Ecto neural progenitor cell (in vitro differentiated cells): ENCODE measurements at regions not wholly inside any gene's neighbourhood (a gene's known extent, or its start where the extent isn't known, plus 50 kb on each side); places are given as distances from the start of the nearest gene placed in this dataset.

Source experiments
- DNase-seq: peaks from one replicate; pipeline ENCODE4 v3.0.0-alpha.2; 2018; ENCODE audit warnings: low spot score

DNA sequence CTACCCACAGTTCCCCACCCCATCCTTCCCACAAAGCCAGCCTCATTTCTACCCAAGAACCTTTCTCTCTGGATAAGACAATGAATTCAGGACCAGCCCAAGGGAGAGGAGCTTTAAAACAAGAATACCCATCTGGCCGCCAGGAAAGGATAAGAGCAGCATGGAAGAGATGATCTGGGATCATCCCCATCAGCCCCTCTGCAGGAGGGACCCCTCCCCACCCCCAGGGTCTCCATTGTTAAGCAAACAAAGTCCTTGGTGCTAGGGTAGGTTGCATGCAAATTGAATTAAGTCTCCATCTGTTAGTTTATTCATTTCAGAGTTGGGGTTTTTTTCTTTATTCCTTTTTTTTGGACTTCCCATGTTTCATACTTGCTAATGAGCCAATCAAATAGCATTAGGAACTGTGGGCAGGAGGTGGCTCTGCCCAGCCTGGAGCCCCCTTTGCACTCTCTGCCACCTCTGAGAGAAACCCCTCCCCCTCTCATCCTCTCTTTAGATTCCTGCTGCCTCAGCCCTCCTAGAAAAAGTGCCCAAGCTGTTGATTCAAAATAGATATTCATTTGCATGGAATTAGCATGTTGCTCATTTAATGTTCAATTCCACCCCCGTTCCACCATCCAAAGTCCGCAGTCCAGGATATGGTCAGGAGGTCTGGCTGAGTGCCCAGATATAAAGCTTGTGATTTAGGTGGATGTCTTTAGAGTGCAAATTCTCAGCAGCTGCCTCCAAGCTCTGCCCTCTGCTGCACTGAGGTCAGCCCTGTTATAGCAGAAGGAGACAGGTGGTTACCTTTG, 138.5 kb upstream of the NCAM1 start:
- DNase-seq: peak; percentile 64

DNA sequence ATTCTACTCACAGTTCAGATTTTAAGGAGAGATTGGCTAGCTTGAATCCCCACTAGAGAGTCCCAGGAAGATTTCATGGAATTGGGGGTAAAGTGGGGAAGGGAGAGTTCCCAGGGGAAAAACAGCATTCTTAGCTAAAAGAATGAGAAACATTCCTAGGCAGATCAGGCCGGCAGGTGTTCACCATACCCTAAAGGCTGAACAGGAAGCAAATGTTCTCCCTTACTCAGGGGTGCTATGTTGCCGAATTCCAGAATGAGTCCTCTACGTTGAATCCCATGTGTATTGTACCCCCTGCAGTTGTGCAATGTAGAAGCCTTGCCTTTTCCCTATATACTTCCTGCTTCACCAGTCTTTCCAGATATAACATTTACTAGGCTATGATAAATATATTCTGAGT, 135.2 kb upstream of the NCAM1 start:
- no peak for DNase-seq

- DNase-seq: no peak
Measured at GRCh38 chr11:112826788-112827187, 134.4 kb upstream of the NCAM1 start.

DNA sequence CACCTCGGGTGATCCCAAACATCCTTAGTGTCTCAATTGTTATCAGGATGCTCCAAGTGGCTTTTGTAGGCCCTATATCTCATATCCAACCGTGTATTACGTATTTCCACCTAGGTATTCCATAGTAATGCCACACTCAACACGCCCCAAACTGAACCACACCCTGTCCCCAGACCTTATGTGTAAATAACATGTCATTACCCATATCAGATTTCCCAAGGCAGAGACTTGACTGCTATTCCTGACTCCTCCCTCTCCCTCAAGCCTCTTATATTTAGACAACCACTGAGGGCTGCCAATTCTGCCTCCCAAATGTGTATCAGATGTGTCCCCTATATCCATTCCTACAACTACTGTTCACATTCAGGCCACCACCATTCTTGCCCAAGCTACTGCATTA, 132.8 kb upstream of the NCAM1 start:
- no peak for DNase-seq

DNA sequence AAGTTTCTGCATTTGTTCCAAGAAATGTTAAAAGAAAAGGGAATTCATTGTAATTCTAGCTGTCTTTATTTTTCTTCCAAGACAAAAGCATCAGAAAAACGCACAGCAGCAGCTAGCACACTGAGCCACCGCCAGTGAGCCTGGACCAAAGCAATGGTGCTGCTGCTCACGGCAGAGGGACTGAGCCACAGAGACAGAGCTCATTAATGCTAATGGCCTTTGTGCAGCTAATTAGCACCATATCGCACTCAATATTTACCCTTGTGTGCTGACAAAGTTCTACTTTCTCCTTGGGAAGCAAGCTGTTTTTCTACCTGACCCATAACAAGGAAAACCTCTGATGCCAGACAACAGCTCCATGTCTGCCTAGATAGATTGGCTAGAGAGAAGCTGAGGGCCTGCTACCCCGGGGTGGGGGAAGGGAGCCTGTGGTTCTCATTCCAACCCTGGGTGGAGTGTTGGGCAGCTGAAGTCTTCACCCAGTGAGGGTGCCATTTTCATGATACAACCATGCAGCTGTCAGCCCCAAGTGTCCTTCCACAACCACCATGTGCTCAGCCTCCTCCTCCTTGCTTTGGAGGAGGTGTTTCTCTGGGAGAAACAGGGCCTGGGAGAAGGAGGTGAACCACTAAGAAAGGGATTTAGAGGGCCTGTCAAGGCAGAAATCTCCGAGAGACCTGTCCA, 131.1 kb upstream of the NCAM1 start:
- DNase-seq: no peak

- no peak for DNase-seq
Measured at GRCh38 chr11:112831041-112831440, 130.2 kb upstream of the NCAM1 start.

- DNase-seq: no peak
Measured at GRCh38 chr11:112831969-112832766, 129.1 kb upstream of the NCAM1 start.

DNA sequence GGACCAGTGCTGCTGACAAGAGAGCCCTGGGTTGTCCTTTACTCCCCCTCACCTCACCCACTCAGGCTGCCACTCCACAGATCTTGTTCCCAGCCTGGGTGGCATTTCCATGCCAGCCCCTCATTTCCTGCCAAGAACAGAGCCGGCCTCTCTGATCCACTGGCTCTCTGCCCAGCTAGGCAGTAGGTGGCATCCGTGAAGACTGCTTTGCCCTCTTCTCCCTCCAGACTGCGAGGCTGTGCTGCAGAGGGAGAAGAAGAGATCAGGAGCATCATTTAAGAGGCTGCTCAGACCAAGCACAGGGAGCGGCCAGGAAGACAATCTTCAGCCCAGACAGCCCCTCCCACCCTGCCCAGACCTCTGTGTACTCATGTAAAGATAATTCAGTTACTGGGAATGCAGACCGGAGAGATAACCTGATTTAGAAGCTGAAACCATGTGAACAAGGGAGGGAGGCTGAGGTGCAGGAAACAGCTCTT, 126.9 kb upstream of the NCAM1 start:
- no peak for DNase-seq

- no peak for DNase-seq
Measured at GRCh38 chr11:112835591-112836255, 125.5 kb upstream of the NCAM1 start.

DNA sequence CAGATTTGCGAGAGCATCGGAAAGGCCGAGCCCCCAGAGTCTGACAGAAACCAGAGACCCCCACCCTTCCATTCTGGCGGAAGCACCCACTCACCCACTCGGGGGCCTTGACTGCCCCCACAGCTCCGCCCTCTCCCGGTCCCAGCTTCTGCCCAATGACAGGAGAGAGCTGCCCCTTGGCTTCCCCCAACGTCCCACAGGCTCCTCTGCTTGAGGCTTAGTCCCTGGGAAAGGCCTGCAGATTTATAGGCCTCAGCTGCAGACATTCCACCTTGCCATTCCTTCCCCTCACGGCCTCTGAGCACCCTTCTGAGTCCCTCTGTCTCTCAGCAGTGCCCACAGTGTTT, 125.0 kb upstream of the NCAM1 start:
- no peak for DNase-seq

DNA sequence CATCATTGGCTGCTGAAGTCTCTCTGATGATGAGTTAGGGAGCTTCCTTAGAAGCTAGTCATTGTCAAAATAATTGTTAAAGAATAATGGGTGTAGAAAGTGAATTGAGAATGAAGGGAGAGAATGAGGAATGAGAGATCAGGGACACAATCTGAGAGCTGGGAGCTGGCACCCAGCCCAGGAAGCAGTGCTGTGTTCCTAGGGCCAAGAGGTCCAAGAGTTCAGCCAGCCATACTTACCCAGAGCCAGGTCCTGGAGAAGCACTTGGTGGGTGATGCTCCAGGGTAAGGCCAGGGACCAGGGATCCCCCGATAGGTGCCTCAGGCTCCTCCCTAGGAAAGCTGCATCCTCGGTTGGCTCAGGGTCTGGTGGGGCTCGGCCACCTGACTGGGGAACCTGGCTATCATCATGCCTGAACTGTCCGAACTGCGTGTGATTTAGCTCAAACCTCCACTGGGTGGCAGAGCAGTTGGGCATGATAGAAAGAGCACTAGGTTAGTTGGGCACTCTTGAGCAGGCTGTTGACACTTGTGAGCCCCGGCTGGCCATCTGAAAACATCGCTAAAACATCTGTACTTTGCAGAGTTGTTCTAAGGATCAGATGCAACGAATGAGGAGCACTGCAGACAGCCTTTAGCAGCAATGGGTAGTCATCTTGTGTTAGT, 123.9 kb upstream of the NCAM1 start:
- DNase-seq: no peak

DNA sequence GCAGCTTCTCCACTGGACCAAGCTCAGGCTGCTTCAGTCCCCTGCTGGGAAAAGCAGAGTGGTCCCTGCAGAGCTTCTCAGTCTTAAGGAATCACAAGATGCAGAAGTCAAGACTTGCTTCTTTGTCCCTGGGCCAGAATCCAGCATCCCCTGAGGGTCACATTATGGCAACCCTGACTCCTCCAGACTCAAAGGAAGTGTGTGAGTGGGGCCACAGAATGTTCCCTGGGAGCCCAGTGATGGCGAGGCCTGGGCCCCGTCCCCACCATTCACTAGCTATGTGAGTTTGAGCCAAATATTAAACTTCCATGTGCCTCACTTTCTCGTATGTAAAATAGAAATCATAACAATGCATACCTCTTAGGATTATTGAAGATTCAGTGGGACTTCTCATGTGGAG, 122.2 kb upstream of the NCAM1 start:
- no peak for DNase-seq

DNA sequence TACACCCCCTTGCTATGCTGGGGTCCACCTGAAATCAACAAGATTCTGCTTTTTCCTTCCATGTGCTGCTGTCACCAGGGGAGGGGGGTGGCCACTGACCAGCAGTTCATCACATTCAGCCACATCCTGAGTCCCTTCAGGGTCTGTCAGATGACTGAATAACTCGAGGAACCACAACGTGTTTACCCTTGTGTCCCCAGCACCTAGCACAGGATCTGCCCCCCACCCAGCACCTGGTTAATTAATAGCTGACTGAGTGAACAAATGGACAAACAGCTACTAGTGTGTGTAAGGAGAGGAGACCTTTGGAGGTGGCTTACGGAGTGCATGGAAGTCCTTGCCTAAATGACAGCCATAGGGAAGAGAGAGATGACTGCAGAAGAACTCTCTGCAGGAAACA, 119.5 kb upstream of the NCAM1 start:
- no peak for DNase-seq

- peak; percentile 15 for DNase-seq
Measured at GRCh38 chr11:112842151-112842550, 119.1 kb upstream of the NCAM1 start.

DNA sequence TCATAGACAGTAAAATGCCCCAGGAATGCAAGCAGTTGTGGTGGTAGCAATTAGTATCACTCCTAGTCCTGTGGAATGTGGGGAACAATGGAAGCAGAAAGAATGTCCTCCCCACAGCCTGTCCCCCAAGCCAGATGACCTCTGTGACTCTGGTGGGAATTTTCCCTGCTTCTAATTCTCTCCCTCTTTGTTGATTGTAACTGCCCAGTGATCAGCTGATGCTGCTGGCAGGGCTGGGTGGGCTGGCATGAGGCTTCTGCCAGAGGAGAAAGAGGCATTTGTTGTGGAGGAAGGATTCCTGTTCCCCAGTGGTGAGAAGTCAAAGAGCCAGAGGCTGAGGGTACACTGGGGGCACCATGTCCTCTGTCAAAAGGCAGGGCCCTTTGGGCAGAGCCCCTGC, 116.7 kb upstream of the NCAM1 start:
- DNase-seq: no peak

DNA sequence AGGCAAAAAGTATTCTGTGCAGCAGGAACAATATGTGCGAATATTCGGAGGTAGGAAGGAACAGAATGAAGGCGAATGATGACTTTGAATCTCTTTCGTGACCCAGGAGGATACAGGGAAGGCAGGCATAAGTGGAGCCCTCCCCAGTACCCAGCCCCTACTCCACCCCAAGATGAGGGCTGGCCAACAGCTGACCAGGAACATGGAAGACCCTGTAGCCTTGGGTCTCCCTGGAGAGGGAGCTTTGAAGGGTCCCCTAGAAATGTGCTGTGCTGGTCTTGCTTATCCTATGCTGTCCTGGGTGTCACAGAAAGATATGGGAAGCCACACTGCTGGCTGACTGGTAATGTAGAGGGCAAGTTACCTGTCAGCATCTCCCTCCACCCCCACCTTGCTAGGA, 113.7 kb upstream of the NCAM1 start:
- no peak for DNase-seq

DNA sequence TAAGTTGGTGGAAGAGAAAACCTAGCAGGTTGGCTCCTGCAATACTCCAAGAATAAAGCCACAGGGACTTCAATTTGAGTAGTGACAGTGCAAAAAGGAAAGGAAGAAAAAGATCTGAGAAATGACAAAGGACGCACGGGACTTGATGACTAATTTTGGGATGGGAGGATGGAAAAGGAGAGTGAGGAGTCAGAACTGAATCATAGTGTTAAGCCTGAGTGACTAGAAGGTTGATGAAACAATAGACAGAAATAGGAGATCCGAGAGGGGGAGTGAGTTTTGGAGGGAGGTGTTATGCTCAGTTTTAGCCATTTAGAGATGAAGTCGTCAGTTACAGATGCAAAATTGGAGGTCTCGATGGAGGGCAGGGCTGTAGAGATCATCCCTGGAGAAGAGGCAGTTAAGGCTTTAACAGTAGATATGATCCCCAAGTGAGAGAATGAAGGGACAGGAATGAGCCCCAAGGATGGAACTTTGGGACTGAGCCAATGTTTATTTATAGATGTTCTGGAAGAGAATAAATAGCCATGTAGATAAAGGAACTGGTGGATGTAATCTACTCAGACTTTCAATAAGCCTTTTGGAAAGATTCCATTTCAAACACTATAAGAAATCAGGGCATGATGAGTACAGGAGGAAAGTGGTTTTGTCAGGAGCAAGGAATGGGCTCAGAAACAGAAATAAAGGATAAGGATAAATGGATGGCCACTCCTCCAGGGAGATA, 108.9 kb upstream of the NCAM1 start:
- no peak for DNase-seq

DNA sequence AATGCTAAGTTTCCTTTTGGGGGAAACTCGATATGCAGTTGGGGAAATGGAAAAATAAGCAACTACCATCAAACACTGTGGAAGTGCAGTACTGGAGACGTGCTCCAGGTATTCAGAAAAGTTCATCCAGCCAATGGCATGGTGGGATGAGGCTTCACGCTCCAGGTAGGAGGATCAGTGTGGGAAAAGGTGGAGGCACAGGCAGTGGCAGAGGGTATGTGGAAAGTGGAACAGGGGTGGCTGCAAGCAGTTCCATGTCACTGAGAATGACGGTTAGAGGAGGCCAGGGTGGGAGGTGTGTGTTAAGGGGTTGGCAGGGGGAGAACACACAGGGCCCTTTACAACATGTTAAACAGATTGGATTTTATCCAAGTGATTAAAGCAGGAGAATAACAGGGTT, 105.1 kb upstream of the NCAM1 start:
- peak; percentile 15 for DNase-seq

- peak; percentile 2 for DNase-seq
Measured at GRCh38 chr11:112856591-112856990, 104.6 kb upstream of the NCAM1 start.

DNA sequence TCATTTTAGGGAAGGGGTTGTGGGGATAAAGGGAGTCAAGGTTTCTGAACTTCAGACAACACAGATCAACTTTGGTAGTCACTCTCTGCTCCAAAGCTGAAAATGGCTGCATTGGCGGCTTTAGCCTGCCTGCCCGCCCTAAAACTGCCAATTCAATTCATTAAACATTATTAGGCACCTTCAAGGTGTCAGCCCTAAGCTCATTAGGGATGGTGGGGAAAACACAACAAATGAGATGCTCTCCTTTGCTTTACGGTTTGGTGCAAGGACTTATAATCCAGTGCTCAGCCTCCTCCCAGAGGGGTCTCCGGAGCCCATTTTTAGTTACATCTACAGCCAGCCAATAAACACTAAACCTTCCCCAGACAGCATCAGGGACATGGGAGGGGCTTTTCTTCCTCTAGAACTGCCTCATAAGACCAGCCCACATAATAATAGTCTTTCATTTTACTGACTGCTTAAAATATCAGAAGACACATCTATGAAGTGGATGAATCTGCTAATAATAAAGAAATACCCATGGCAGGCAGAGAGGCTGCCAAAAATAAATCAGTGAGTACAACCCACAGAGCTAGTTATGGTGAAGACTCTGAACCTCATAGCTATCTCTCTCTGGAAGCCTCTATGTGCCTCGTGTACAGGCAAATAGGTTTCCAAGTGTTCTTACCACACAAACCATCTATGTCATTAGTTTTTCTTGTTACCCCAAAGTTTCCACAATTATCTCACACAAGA, 102.8 kb upstream of the NCAM1 start:
- peak; percentile 14 for DNase-seq
